Breast epithelium (tissue), 4 donors: ENCODE measurements at regions not wholly inside any gene's neighbourhood (a gene's known extent, or its start where the extent isn't known, plus 50 kb on each side); places are given as distances from the start of the nearest gene placed in this dataset.

ENCODE experiments used
- DNase-seq, 2 donors: peaks; one replicate each; pipeline ENCODE4 v3.0.0-alpha.2; 2019; ENCODE audit warnings: low spot score in 2 of 2
- H3K27ac ChIP-seq, 2 donors: fragments of 200-600 bp; sonication (generic) in 1 of 2; one replicate each; pipeline ENCODE4 v1.5.1; 2016 to 2019; ENCODE audit warnings: mild to moderate bottlenecking in 1 of 2
- H3K27me3 ChIP-seq, 2 donors: fragments of 200-600 bp; sonication (generic) in 1 of 2; one replicate each; pipeline versions ENCODE4 v1.5.1 to v1.6.0; 2017 to 2019; ENCODE audit warnings: control low read depth in 1 of 2, mild to moderate bottlenecking in 1 of 2
- H3K36me3 ChIP-seq: fragments of 200-600 bp; one replicate; pipeline ENCODE4 v1.5.1; 2019
- H3K4me1 ChIP-seq, 2 donors: fragments of 200-600 bp; sonication (generic); one replicate each; pipeline ENCODE4 v1.5.1; 2016 to 2019; ENCODE audit warnings: control low read depth in 1 of 2
- H3K4me3 ChIP-seq, 3 donors: fragments of 200-600 bp; sonication (generic); 1 replicate in 2 of 3; 2 replicates in 1 of 3; pipeline ENCODE4 v1.5.1; 2016 to 2019; ENCODE audit warnings: mild to moderate bottlenecking in 3 of 3, moderate library complexity in 2 of 3
- H3K9me3 ChIP-seq, 2 donors: fragments of 200-600 bp; sonication (generic) in 1 of 2; one replicate each; pipeline ENCODE4 v1.5.1; 2016 to 2019; ENCODE audit warnings: control low read depth in 1 of 2
- CTCF ChIP-seq, 3 donors: fragments of 450-650 bp; IDR thresholded peaks; one replicate each; pipeline ENCODE4 v1.5.1; 2016 to 2017; ENCODE audit warnings: antibody characterized with exemption in 3 of 3, mild to moderate bottlenecking in 3 of 3, moderate library complexity in 3 of 3
- POLR2A ChIP-seq: fragments of 450-650 bp; IDR thresholded peaks from one replicate; pipeline ENCODE4 v1.6.1; 2016; ENCODE audit warnings: antibody characterized with exemption, mild to moderate bottlenecking, moderate library complexity
- POLR2AphosphoS5 ChIP-seq, 3 donors: sonication (generic); formaldehyde crosslinking; IDR thresholded peaks; one replicate each; pipeline ENCODE4 v1.6.1; 2017; ENCODE audit warnings: antibody characterized with exemption in 3 of 3
- intact Hi-C: fragments of 100-400 bp; cut with DNase I; formaldehyde crosslinking; loops from one replicate; pipeline ENCODE4 v1.15.1; 2023; ENCODE audit warnings: low total_unique reads

- Histone ChIP-seq H3K9me3 (no peaks in the 10 kb centered on the region), H3K36me3 (no peaks in the 10 kb centered on the region)
- intact Hi-C loops = no loop called here
Observed at GRCh38 chr14:100425429-100425827, 102.3 kb downstream of the SLC25A47 start.

GRCh38 chr14:100426314-100426713, 103.2 kb downstream of the SLC25A47 start:
- H3K27ac ChIP-seq = no peak overlapping the region
- TF ChIP-seq CTCF (IDR thresholded peaks at IDR 0.05) (no peak), POLR2AphosphoS5 (IDR thresholded peaks at IDR 0.05) (no peak), POLR2A (no peak)
- no peak for DNase-seq
- intact Hi-C loops = no loop called here
- H3K4me3 ChIP-seq = no peak overlapping the region
- H3K4me1 ChIP-seq = no peaks in the 10 kb centered on the region
- no peaks in the 10 kb centered on the region for H3K9me3 ChIP-seq
- H3K27me3 ChIP-seq = no peaks in the 10 kb centered on the region
- no peaks in the 10 kb centered on the region for H3K36me3 ChIP-seq

More at GRCh38 chr14:100425429-100425827, 102.3 kb downstream of the SLC25A47 start:
- no peak for DNase-seq
- no peaks in the 10 kb centered on the region for H3K27me3 ChIP-seq
- H3K4me1 ChIP-seq = no peaks in the 10 kb centered on the region
- no peak overlapping the region for H3K4me3 ChIP-seq
- H3K27ac ChIP-seq = no peak overlapping the region
- TF ChIP-seq POLR2A (no peak), POLR2AphosphoS5 (IDR thresholded peaks at IDR 0.05) (no peak), CTCF (IDR thresholded peaks at IDR 0.05) (no peak)

GRCh38 chr14:100427166-100427565, 104.0 kb downstream of the SLC25A47 start:
- intact Hi-C loops = no loop called here

GRCh38 chr14:100428727-100429126, 105.6 kb downstream of the SLC25A47 start:
- Histone ChIP-seq H3K4me3 (no peak overlapping the region), H3K27ac (no peak overlapping the region), H3K9me3 (no peaks in the 10 kb centered on the region), H3K27me3 (no peaks in the 10 kb centered on the region), H3K36me3 (no peaks in the 10 kb centered on the region), H3K4me1 (no peaks in the 10 kb centered on the region)
- DNase-seq = no peak
- intact Hi-C loops = no loop called here
- TF ChIP-seq CTCF (IDR thresholded peaks at IDR 0.05) = no peak
- TF ChIP-seq POLR2AphosphoS5 (IDR thresholded peaks at IDR 0.05) = no peak
- TF ChIP-seq POLR2A = no peak

More at GRCh38 chr14:100427166-100427565, 104.0 kb downstream of the SLC25A47 start:
- H3K27ac ChIP-seq = no peak overlapping the region
- no peak for DNase-seq
- TF ChIP-seq POLR2AphosphoS5 (IDR thresholded peaks at IDR 0.05) (no peak), POLR2A (no peak), CTCF (IDR thresholded peaks at IDR 0.05) (no peak)
- no peak overlapping the region for H3K4me3 ChIP-seq
- H3K4me1 ChIP-seq = no peaks in the 10 kb centered on the region
- H3K36me3 ChIP-seq = no peaks in the 10 kb centered on the region
- H3K27me3 ChIP-seq = no peaks in the 10 kb centered on the region
- H3K9me3 ChIP-seq = no peaks in the 10 kb centered on the region

GRCh38 chr14:100429537-100429936, 106.4 kb downstream of the SLC25A47 start:
- DNase-seq = no peak
- intact Hi-C loops = no loop called here
- H3K27me3 ChIP-seq = no peaks in the 10 kb centered on the region
- no peaks in the 10 kb centered on the region for H3K9me3 ChIP-seq
- H3K27ac ChIP-seq = no peak overlapping the region
- no peak overlapping the region for H3K4me3 ChIP-seq
- H3K4me1 ChIP-seq = no peaks in the 10 kb centered on the region
- TF ChIP-seq POLR2AphosphoS5 (IDR thresholded peaks at IDR 0.05) = no peak
- no peak for TF ChIP-seq CTCF (IDR thresholded peaks at IDR 0.05)
- no peak for TF ChIP-seq POLR2A
- no peaks in the 10 kb centered on the region for H3K36me3 ChIP-seq
